NT2/D1 (cell line): ENCODE measurements at regions not wholly inside any gene's neighbourhood (a gene's known extent, or its start where the extent isn't known, plus 50 kb on each side); places are given as distances from the start of the nearest gene placed in this dataset.

Source experiments
- SUZ12 ChIP-seq: IDR thresholded peaks from 2 replicates; pipeline ENCODE4 v1.6.1; 2011; ENCODE audit not compliant: insufficient read length, insufficient read depth; ENCODE audit errors: extremely low read depth
- ZNF274 ChIP-seq: IDR thresholded peaks from 2 replicates; pipeline ENCODE4 v1.6.1; 2011; ENCODE audit warnings: mild to moderate bottlenecking, low read depth, low read length

DNA sequence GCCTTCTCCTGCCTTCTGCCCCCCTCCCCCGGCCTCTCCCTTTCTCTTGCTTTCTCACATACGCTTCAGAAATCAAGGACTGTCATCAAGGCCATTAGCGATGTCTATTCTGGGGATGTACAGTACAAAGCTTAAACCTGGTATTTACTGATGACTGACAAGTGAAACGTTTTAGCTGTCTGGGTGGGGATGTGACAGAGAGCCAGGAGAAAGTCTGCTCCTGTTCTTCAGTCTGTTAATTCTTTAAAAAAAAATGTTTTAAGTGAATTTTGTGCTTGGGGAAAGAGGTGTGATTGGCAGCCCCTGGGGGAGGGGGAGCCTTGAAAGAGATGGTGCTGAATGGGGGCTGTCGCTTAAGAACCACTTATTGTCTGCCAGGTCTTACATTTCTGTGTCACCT lies 283.0 kb upstream of the PLXNA2 start:
- TF ChIP-seq ZNF274 (no peak), SUZ12 (no peak)
